Esophagus muscularis mucosa (tissue), 4 donors: ENCODE measurements at regions not wholly inside any gene's neighbourhood (a gene's known extent, or its start where the extent isn't known, plus 50 kb on each side); places are given as distances from the start of the nearest gene placed in this dataset.
A peak's percentile ranks its signal among the peaks of the same experiment; 100 is the strongest.

Experiments
- DNase-seq: peaks from one replicate; pipeline ENCODE4 v3.0.0-alpha.2; 2017; ENCODE audit errors: extremely low spot score
- H3K27ac ChIP-seq, 4 donors: fragments of 200-600 bp; sonication (generic); replicated peaks in 1 of 4; 1 replicate in 3 of 4; 2 replicates in 1 of 4; pipeline ENCODE4 v1.5.1; 2016 to 2019; ENCODE audit warnings: mild to moderate bottlenecking in 1 of 4
- H3K27me3 ChIP-seq, 4 donors: fragments of 200-600 bp; sonication (generic); one replicate each; pipeline versions ENCODE4 v1.5.1 to v1.6.0; 2016 to 2019
- H3K36me3 ChIP-seq, 4 donors: fragments of 200-600 bp; sonication (generic); one replicate each; pipeline ENCODE4 v1.5.1; 2016 to 2019
- H3K4me1 ChIP-seq, 4 donors: fragments of 200-600 bp; sonication (generic); one replicate each; pipeline ENCODE4 v1.5.1; 2016 to 2019
- H3K4me3 ChIP-seq, 4 donors: fragments of 200-600 bp; sonication (generic); 1 replicate in 2 of 4; 2 replicates in 2 of 4; pipeline ENCODE4 v1.5.1; 2016 to 2019; ENCODE audit warnings: mild to moderate bottlenecking in 4 of 4, moderate library complexity in 1 of 4
- H3K9me3 ChIP-seq, 4 donors: fragments of 200-600 bp; sonication (generic); 1 replicate in 3 of 4; 2 replicates in 1 of 4; pipeline ENCODE4 v1.5.1; 2016 to 2019
- CTCF ChIP-seq, 3 experiments: fragments of 200-600 bp in 2 of 3; fragments of 450-650 bp in 1 of 3; sonication (generic) in 2 of 3; IDR thresholded peaks; one replicate each; pipeline ENCODE4 v1.5.1; 2017 to 2019; ENCODE audit warnings: antibody characterized with exemption in 3 of 3, mild to moderate bottlenecking in 2 of 3, moderate library complexity in 1 of 3
- EP300 ChIP-seq: sonication (generic); formaldehyde crosslinking; IDR thresholded peaks from one replicate; pipeline ENCODE4 v1.6.1; 2017; ENCODE audit warnings: antibody characterized with exemption
- POLR2A ChIP-seq: fragments of 450-650 bp; IDR thresholded peaks from one replicate; pipeline ENCODE4 v1.6.1; 2017; ENCODE audit warnings: antibody characterized with exemption, moderate library complexity, mild to moderate bottlenecking, low read depth
- POLR2AphosphoS5 ChIP-seq, 2 donors: sonication (generic); formaldehyde crosslinking; IDR thresholded peaks; one replicate each; pipeline ENCODE4 v1.6.1; 2017; ENCODE audit warnings: antibody characterized with exemption in 2 of 2
- WGBS: methylation state at CpG from one replicate; pipeline ENCODE4 v1.1.5; 2018; 5-methylcytosine and 5-hydroxymethylcytosine counted together
- intact Hi-C: fragments of 100-400 bp; cut with DNase I; formaldehyde crosslinking; loops from one replicate; pipeline ENCODE4 v1.15.1; 2023

GRCh38 chr14:38089123-38089522 lies 118.6 kb upstream of the SSTR1 start:
- H3K27ac ChIP-seq = no peak overlapping the region
- H3K36me3 ChIP-seq = no peaks in the 10 kb centered on the region
- 50% methylated on average over 3 of the region's 3 CpGs for WGBS
- H3K27me3 ChIP-seq = no peaks in the 10 kb centered on the region
- peaks cover 0 to 14% (median 13%) of the 10 kb centered on the region in 4 donors for H3K9me3 ChIP-seq
- DNase-seq = no peak
- H3K4me3 ChIP-seq = peak overlapping the region in 3 of 4 donors; percentile 15 to 25 (median 24)
- intact Hi-C loops = no loop called here
- TF ChIP-seq POLR2A (no peak), EP300 (no peak), CTCF (IDR thresholded peaks at IDR 0.05) (no peak), POLR2AphosphoS5 (IDR thresholded peaks at IDR 0.05) (no peak)
- H3K4me1 ChIP-seq = no peaks in the 10 kb centered on the region

GRCh38 chr14:38090506-38090905 lies 117.2 kb upstream of the SSTR1 start:
- intact Hi-C loops = no loop called here
- no peak for TF ChIP-seq CTCF (IDR thresholded peaks at IDR 0.05)
- TF ChIP-seq EP300 = no peak
- no peak for TF ChIP-seq POLR2AphosphoS5 (IDR thresholded peaks at IDR 0.05)

GRCh38 chr14:38098074-38098836 lies 109.4 kb upstream of the SSTR1 start:
- H3K9me3 ChIP-seq = peaks cover 0 to 21% (median 14%) of the 10 kb centered on the region in 4 donors
- H3K4me1 ChIP-seq = no peaks in the 10 kb centered on the region
- no peak overlapping the region for H3K4me3 ChIP-seq
- 83% methylated on average over 4 of the region's 4 CpGs for WGBS
- no peak for DNase-seq
- H3K27ac ChIP-seq = no peak overlapping the region
- H3K36me3 ChIP-seq = no peaks in the 10 kb centered on the region
- no peaks in the 10 kb centered on the region for H3K27me3 ChIP-seq
- intact Hi-C loops = no loop called here
- TF ChIP-seq POLR2AphosphoS5 (IDR thresholded peaks at IDR 0.05) (no peak), EP300 (no peak), CTCF (IDR thresholded peaks at IDR 0.05) (no peak), POLR2A (no peak)

More at GRCh38 chr14:38090506-38090905, 117.2 kb upstream of the SSTR1 start:
- no peak overlapping the region for H3K27ac ChIP-seq
- no peak overlapping the region for H3K4me3 ChIP-seq
- DNase-seq = no peak
- 68% methylated on average over 3 of the region's 3 CpGs for WGBS
- no peaks in the 10 kb centered on the region for H3K36me3 ChIP-seq
- no peaks in the 10 kb centered on the region for H3K4me1 ChIP-seq
- H3K9me3 ChIP-seq = peaks cover 0 to 22% (median 18%) of the 10 kb centered on the region in 4 donors
- H3K27me3 ChIP-seq = no peaks in the 10 kb centered on the region

GRCh38 chr14:38101679-38102078 lies 106.0 kb upstream of the SSTR1 start:
- Histone ChIP-seq H3K4me3 (no peak overlapping the region), H3K27ac (no peak overlapping the region), H3K36me3 (no peaks in the 10 kb centered on the region), H3K27me3 (no peaks in the 10 kb centered on the region), H3K4me1 (no peaks in the 10 kb centered on the region), H3K9me3 (peaks cover 0 to 9% (median 0%) of the 10 kb centered on the region in 4 donors)
- TF ChIP-seq CTCF (IDR thresholded peaks at IDR 0.05) (no peak), POLR2AphosphoS5 (IDR thresholded peaks at IDR 0.05) (no peak), EP300 (no peak), POLR2A (no peak)
- no peak for DNase-seq
- intact Hi-C loops = no loop called here
- WGBS = 33% methylated on average over 1 of the region's 1 CpG
